ENCODE measurements at regions not wholly inside any gene's neighbourhood (a gene's known extent, or its start where the extent isn't known, plus 50 kb on each side); places are given as distances from the start of the nearest gene placed in this dataset.
"Not testable (repeated sequence)": the region's sequence is repeated elsewhere in the genome, so short reads cannot be mapped to it uniquely, and the experiment has no call there.

DNA sequence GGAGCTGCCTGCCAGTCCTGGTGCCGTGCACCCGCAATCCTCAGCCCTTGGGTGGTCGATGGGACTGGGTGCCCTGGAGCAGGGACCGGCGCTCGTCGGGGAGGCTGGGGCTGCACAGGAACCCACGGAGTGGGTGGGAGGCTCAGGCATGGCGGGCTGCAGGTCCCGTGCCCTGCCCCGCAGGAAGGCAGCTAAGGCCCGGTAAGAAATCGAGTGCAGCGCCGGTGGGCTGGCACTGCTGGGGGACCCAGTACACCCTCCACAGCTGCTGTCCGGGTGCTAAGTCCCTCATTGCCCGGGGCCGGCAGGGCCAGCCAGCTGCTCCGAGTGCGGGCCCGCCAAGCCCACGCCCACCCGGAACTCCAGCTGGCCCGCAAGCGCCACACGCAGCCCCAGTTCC lies 153.7 kb downstream of the FAM174A start:
- H3K79me1 ChIP-seq (ENCODE audit: low read length); H2AK5ac ChIP-seq (ENCODE audit: low read length); H3K4me2 ChIP-seq (ENCODE audit: low read length); H3K27ac ChIP-seq (ENCODE audit: low read depth, low read length); H3K27me3 ChIP-seq (ENCODE audit: insufficient read depth, low read length, poor library complexity); H3K36me3 ChIP-seq (ENCODE audit: control insufficient read depth, insufficient read depth, low read length); H3K23ac ChIP-seq (ENCODE audit: low read length); H4K8ac ChIP-seq (ENCODE audit: low read depth, low read length); H3K4ac ChIP-seq (ENCODE audit: low read depth, low read length); H2BK5ac ChIP-seq (ENCODE audit: low read length); H2BK120ac ChIP-seq (ENCODE audit: low read depth, low read length); DNase-seq; H3K56ac ChIP-seq (ENCODE audit: low read length); H3K9ac ChIP-seq (ENCODE audit: low read length); H4K5ac ChIP-seq (ENCODE audit: low read length); H3K4me3 ChIP-seq (ENCODE audit: low read length); H3K79me2 ChIP-seq (ENCODE audit: control insufficient read depth, insufficient read depth, low read length); H3K4me1 ChIP-seq (ENCODE audit: control insufficient read depth, low read depth, low read length); H3K18ac ChIP-seq (ENCODE audit: low read length); H2BK15ac ChIP-seq (replicated peaks; ENCODE audit: low read depth): not testable (repeated sequence)
- WGBS (ENCODE audit: extremely low coverage, insufficient coverage, low lambda C conversion rate) = no CpG with 5 or more reads among the region's 26 CpGs

DNA sequence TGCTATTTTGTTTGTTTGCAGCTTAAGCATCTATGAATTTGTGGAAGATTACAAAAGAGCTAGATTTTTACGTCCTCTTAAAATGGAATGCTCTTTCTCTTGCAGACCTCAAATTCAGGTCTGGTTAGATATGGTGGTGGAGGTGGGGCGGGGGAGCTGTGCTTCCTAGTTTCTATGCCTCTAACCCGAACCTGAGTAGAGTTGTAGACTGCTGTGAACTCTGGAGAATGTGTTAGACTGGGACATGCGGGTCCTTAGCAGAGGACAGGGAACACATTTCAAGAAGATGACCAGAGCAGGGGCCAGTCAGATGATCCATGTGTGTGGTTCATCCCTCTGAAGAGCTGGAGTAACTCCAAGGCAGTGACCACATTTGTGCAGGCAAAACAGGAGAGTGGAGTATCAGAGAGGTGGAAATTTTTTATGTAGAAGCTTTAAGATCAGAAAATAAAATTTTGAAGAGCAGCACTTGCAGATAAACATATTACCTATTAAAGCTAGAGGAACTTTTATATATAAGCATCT lies 154.9 kb downstream of the FAM174A start:
- Histone ChIP-seq H4K5ac (ENCODE audit: low read length) (no peak overlapping the region), H3K4me3 (ENCODE audit: low read length) (no peak overlapping the region), H3K27ac (ENCODE audit: low read depth, low read length) (no peak overlapping the region), H4K8ac (ENCODE audit: low read depth, low read length) (no peak overlapping the region), H3K18ac (ENCODE audit: low read length) (no peak overlapping the region), H2BK5ac (ENCODE audit: low read length) (no peak overlapping the region), H2AK5ac (ENCODE audit: low read length) (no peak overlapping the region), H3K9ac (ENCODE audit: low read length) (no peak overlapping the region), H3K27me3 (ENCODE audit: insufficient read depth, low read length, poor library complexity) (no peaks in the 10 kb centered on the region), H3K4me1 (ENCODE audit: control insufficient read depth, low read depth, low read length) (no peaks in the 10 kb centered on the region), H3K4ac (ENCODE audit: low read depth, low read length) (peak overlapping the region; percentile 55), H2BK15ac (replicated peaks; ENCODE audit: low read depth) (peak overlapping the region; percentile 78), H3K79me1 (ENCODE audit: low read length) (no peaks in the 10 kb centered on the region), H3K79me2 (ENCODE audit: control insufficient read depth, insufficient read depth, low read length) (no peaks in the 10 kb centered on the region), H3K23ac (ENCODE audit: low read length) (no peak overlapping the region), H2BK120ac (ENCODE audit: low read depth, low read length) (no peak overlapping the region), H3K56ac (ENCODE audit: low read length) (no peak overlapping the region), H3K36me3 (ENCODE audit: control insufficient read depth, insufficient read depth, low read length) (no peaks in the 10 kb centered on the region), H3K4me2 (ENCODE audit: low read length) (no peak overlapping the region)
- no CpG with 5 or more reads among the region's 4 CpGs for WGBS (ENCODE audit: extremely low coverage, insufficient coverage, low lambda C conversion rate)
- DNase-seq = no peak

DNA sequence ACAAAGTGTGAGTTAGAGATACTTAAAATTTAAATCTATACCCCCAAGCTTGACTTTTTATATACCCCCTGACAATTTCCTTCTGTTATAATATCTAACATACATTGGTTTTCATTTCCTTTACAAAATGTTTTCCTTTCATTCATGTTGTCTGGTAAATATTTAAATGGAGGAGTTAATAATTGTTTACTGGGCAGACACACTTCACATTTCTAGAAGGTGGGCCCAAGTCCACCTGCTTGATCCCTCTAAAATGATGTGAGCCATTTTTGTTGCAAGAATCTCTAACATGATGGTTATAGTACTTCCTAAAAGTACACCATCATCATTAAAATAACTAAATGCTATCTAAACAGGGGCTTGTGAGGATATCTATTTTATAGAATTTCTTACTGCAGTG lies 155.9 kb downstream of the FAM174A start:
- no peak overlapping the region for H2BK120ac ChIP-seq (ENCODE audit: low read depth, low read length)
- no peak overlapping the region for H3K23ac ChIP-seq (ENCODE audit: low read length)
- H3K36me3 ChIP-seq (ENCODE audit: control insufficient read depth, insufficient read depth, low read length) = no peaks in the 10 kb centered on the region
- H4K8ac ChIP-seq (ENCODE audit: low read depth, low read length) = no peak overlapping the region
- H3K4me3 ChIP-seq (ENCODE audit: low read length) = no peak overlapping the region
- no peaks in the 10 kb centered on the region for H3K79me1 ChIP-seq (ENCODE audit: low read length)
- H3K4me2 ChIP-seq (ENCODE audit: low read length) = no peak overlapping the region
- H3K27me3 ChIP-seq (ENCODE audit: insufficient read depth, low read length, poor library complexity) = no peaks in the 10 kb centered on the region
- DNase-seq = no peak
- no peak overlapping the region for H3K56ac ChIP-seq (ENCODE audit: low read length)
- no peak overlapping the region for H3K18ac ChIP-seq (ENCODE audit: low read length)
- H3K4me1 ChIP-seq (ENCODE audit: control insufficient read depth, low read depth, low read length) = no peaks in the 10 kb centered on the region
- no peak overlapping the region for H2AK5ac ChIP-seq (ENCODE audit: low read length)
- H2BK15ac ChIP-seq (replicated peaks; ENCODE audit: low read depth) = no peak overlapping the region
- no peak overlapping the region for H3K9ac ChIP-seq (ENCODE audit: low read length)
- no peak overlapping the region for H4K5ac ChIP-seq (ENCODE audit: low read length)
- H3K79me2 ChIP-seq (ENCODE audit: control insufficient read depth, insufficient read depth, low read length) = no peaks in the 10 kb centered on the region
- H3K4ac ChIP-seq (ENCODE audit: low read depth, low read length) = no peak overlapping the region
- no peak overlapping the region for H3K27ac ChIP-seq (ENCODE audit: low read depth, low read length)
- no peak overlapping the region for H2BK5ac ChIP-seq (ENCODE audit: low read length)

DNA sequence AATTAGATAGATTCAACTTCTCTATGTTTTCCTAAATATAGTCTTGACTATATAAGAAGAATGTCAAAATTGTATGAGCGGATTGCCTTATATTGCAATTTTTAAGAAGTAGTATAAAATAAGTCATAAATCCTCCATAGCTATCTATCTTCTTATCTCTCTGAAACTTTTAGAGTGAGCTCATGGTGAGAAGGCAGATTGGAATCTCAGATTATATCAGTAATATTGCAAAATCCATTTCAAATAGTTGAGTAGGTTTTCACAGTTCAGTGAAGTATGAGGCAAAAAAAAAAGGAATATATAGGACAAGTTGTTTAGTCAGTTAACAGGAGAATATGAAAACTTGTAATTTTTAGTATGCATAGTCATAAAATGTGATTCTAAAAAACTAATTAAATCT lies 156.4 kb downstream of the FAM174A start:
- Histone ChIP-seq H3K56ac (ENCODE audit: low read length) (no peak overlapping the region), H2BK5ac (ENCODE audit: low read length) (no peak overlapping the region), H3K4me3 (ENCODE audit: low read length) (no peak overlapping the region), H3K23ac (ENCODE audit: low read length) (no peak overlapping the region), H3K27ac (ENCODE audit: low read depth, low read length) (no peak overlapping the region), H3K36me3 (ENCODE audit: control insufficient read depth, insufficient read depth, low read length) (no peaks in the 10 kb centered on the region), H3K18ac (ENCODE audit: low read length) (no peak overlapping the region), H3K27me3 (ENCODE audit: insufficient read depth, low read length, poor library complexity) (no peaks in the 10 kb centered on the region), H3K4me1 (ENCODE audit: control insufficient read depth, low read depth, low read length) (no peaks in the 10 kb centered on the region), H3K79me2 (ENCODE audit: control insufficient read depth, insufficient read depth, low read length) (no peaks in the 10 kb centered on the region), H3K79me1 (ENCODE audit: low read length) (no peaks in the 10 kb centered on the region), H4K8ac (ENCODE audit: low read depth, low read length) (no peak overlapping the region), H3K4ac (ENCODE audit: low read depth, low read length) (no peak overlapping the region), H3K9ac (ENCODE audit: low read length) (no peak overlapping the region), H3K4me2 (ENCODE audit: low read length) (no peak overlapping the region), H2BK120ac (ENCODE audit: low read depth, low read length) (no peak overlapping the region), H4K5ac (ENCODE audit: low read length) (no peak overlapping the region), H2BK15ac (replicated peaks; ENCODE audit: low read depth) (no peak overlapping the region), H2AK5ac (ENCODE audit: low read length) (no peak overlapping the region)
- no CpG with 5 or more reads among the region's 1 CpG for WGBS (ENCODE audit: extremely low coverage, insufficient coverage, low lambda C conversion rate)
- no peak for DNase-seq

DNA sequence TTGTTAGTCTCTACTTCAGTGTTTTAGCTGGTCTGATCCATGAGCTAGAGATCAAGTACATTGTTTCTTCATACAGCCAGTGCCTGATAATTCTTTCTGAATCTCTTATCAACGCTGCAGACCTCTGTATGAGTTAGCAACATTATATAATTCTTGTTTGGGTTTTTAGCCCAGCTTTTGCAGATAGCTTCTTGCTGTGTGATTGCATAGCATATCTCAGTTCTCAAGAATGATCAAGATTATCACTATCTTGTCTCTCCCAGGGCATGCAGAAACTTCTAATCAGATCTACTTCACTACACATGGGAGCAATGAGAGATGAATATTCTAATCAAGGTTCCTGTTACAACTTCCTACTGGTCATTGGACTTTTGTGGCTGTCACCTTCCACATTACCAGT lies 158.3 kb downstream of the FAM174A start:
- peak; percentile 73 for DNase-seq
- no peaks in the 10 kb centered on the region for H3K27me3 ChIP-seq (ENCODE audit: insufficient read depth, low read length, poor library complexity)
- no CpG with 5 or more reads among the region's 1 CpG for WGBS (ENCODE audit: extremely low coverage, insufficient coverage, low lambda C conversion rate)
- no peak overlapping the region for H3K9ac ChIP-seq (ENCODE audit: low read length)
- H2BK15ac ChIP-seq (replicated peaks; ENCODE audit: low read depth) = no peak overlapping the region
- no peak overlapping the region for H3K27ac ChIP-seq (ENCODE audit: low read depth, low read length)
- H3K79me1 ChIP-seq (ENCODE audit: low read length) = no peaks in the 10 kb centered on the region
- H2AK5ac ChIP-seq (ENCODE audit: low read length) = no peak overlapping the region
- H3K56ac ChIP-seq (ENCODE audit: low read length) = no peak overlapping the region
- H3K4me2 ChIP-seq (ENCODE audit: low read length) = no peak overlapping the region
- H3K18ac ChIP-seq (ENCODE audit: low read length) = no peak overlapping the region
- no peak overlapping the region for H4K5ac ChIP-seq (ENCODE audit: low read length)
- no peaks in the 10 kb centered on the region for H3K36me3 ChIP-seq (ENCODE audit: control insufficient read depth, insufficient read depth, low read length)
- H3K4me1 ChIP-seq (ENCODE audit: control insufficient read depth, low read depth, low read length) = no peaks in the 10 kb centered on the region
- H3K4me3 ChIP-seq (ENCODE audit: low read length) = no peak overlapping the region
- H2BK120ac ChIP-seq (ENCODE audit: low read depth, low read length) = no peak overlapping the region
- no peak overlapping the region for H2BK5ac ChIP-seq (ENCODE audit: low read length)
- H3K23ac ChIP-seq (ENCODE audit: low read length) = no peak overlapping the region
- no peak overlapping the region for H3K4ac ChIP-seq (ENCODE audit: low read depth, low read length)
- H4K8ac ChIP-seq (ENCODE audit: low read depth, low read length) = no peak overlapping the region
- H3K79me2 ChIP-seq (ENCODE audit: control insufficient read depth, insufficient read depth, low read length) = no peaks in the 10 kb centered on the region

DNA sequence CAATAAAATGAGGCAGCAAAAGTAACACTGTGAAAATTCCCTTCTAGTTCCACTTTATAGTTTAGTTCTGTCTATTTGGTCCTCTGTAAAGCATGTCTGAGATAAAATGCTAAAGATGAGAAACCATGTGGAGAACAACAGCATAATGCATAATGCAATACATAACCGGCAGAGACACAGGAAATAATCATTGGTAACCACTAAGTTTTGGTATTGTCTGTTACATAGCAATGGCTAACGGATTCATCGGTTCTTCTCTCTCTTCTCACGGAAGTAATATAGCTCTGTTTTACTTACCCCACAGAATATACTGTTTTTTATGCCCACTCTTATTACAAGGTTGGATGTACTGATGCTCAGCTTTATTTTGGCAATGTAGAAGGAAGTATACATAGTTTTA lies 158.9 kb downstream of the FAM174A start:
- no peak overlapping the region for H3K4ac ChIP-seq (ENCODE audit: low read depth, low read length)
- H3K56ac ChIP-seq (ENCODE audit: low read length) = no peak overlapping the region
- no CpG with 5 or more reads among the region's 4 CpGs for WGBS (ENCODE audit: extremely low coverage, insufficient coverage, low lambda C conversion rate)
- no peak overlapping the region for H3K27ac ChIP-seq (ENCODE audit: low read depth, low read length)
- no peak overlapping the region for H3K4me2 ChIP-seq (ENCODE audit: low read length)
- no peak overlapping the region for H3K18ac ChIP-seq (ENCODE audit: low read length)
- DNase-seq = no peak
- no peak overlapping the region for H2BK15ac ChIP-seq (replicated peaks; ENCODE audit: low read depth)
- H2BK120ac ChIP-seq (ENCODE audit: low read depth, low read length) = no peak overlapping the region
- no peak overlapping the region for H4K8ac ChIP-seq (ENCODE audit: low read depth, low read length)
- no peaks in the 10 kb centered on the region for H3K27me3 ChIP-seq (ENCODE audit: insufficient read depth, low read length, poor library complexity)
- H2BK5ac ChIP-seq (ENCODE audit: low read length) = no peak overlapping the region
- no peaks in the 10 kb centered on the region for H3K4me1 ChIP-seq (ENCODE audit: control insufficient read depth, low read depth, low read length)
- H3K9ac ChIP-seq (ENCODE audit: low read length) = no peak overlapping the region
- H2AK5ac ChIP-seq (ENCODE audit: low read length) = no peak overlapping the region
- H3K23ac ChIP-seq (ENCODE audit: low read length) = no peak overlapping the region
- no peaks in the 10 kb centered on the region for H3K79me2 ChIP-seq (ENCODE audit: control insufficient read depth, insufficient read depth, low read length)
- H3K79me1 ChIP-seq (ENCODE audit: low read length) = no peaks in the 10 kb centered on the region
- no peak overlapping the region for H3K4me3 ChIP-seq (ENCODE audit: low read length)
- no peaks in the 10 kb centered on the region for H3K36me3 ChIP-seq (ENCODE audit: control insufficient read depth, insufficient read depth, low read length)
- no peak overlapping the region for H4K5ac ChIP-seq (ENCODE audit: low read length)
